Activated naive CD4-positive, alpha-beta T cell treated with anti-CD3 and anti-CD28 coated beads for 36 hours (primary cell): ENCODE measurements at regions not wholly inside any gene's neighbourhood (a gene's known extent, or its start where the extent isn't known, plus 50 kb on each side); places are given as distances from the start of the nearest gene placed in this dataset.
A peak's percentile ranks its signal among the peaks of the same experiment; 100 is the strongest.
"Not testable (repeated sequence)": the region's sequence is repeated elsewhere in the genome, so short reads cannot be mapped to it uniquely, and the experiment has no call there.

Experiments
- CTCF ChIA-PET: fragments of 350-600 bp; sonication (Branson Sonifier 250); formaldehyde crosslinking; loops from one replicate; lab custom pipeline; 2021; ENCODE audit warnings: antibody characterized with exemption; lab: Charles Lee
- DNase-seq: peaks from one replicate; pipeline ENCODE4 v3.0.0-alpha.2; 2020
- H3K27ac Mint-ChIP-seq: one replicate; pipeline ENCODE4 v1.8.0; 2021; ENCODE audit warnings: mild to moderate bottlenecking, mixed read lengths
- H3K27me3 Mint-ChIP-seq: one replicate; pipeline ENCODE4 v1.8.0; 2021; ENCODE audit warnings: low read depth, mixed read lengths
- H3K36me3 Mint-ChIP-seq: one replicate; pipeline ENCODE4 v1.8.0; 2021; ENCODE audit warnings: low read depth, mixed read lengths
- H3K4me1 Mint-ChIP-seq: one replicate; pipeline ENCODE4 v1.8.0; 2021; ENCODE audit warnings: low read depth, mixed read lengths
- H3K4me3 Mint-ChIP-seq: one replicate; pipeline ENCODE4 v1.8.0; 2021; ENCODE audit warnings: mild to moderate bottlenecking, moderate library complexity, mixed read lengths
- H3K9me3 Mint-ChIP-seq: one replicate; pipeline ENCODE4 v1.8.0; 2021; ENCODE audit warnings: mixed read lengths
- intact Hi-C: fragments of 100-400 bp; cut with micrococcal nuclease; formaldehyde crosslinking; loops from one replicate; pipeline ENCODE4 v1.15.1; 2023

DNA sequence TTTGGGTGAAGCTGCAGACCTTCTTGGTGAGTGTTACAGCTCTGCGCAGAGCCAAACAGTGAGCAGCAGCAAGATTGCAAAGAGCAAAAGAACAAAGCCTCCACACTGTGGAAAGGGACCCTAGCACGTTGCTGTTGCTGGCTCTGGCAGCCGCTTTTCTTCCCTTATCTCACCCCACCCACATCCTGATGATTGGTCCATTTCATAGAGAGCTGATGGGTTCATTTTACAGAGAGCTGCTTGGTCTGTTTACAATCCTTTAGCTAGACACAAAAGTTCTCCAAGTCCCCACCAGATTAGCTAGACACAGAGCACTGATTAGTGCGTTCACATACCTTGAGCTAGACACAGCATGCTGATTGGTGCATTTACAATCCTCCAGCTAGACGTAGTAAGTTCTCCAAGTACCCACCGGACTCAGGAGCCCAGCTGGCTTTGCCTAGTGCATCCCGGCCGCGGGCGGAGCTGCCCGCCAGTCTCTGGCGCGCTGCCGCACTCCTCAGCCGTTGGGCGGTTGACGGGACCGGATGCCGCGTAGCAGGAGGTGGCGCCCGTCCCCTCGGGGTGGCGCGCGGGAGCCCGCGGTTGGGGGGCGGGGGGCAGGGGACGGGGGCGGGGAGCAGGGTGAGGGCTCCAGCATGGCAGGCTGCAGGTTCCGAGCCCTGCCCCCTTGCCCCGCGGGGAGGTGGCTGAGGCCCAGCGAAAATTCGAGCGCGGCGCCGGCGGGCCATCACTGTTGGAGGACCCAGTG, 201.4 kb upstream of the C1QTNF3 start:
- H3K9me3 Mint-ChIP-seq, H3K36me3 Mint-ChIP-seq, CTCF ChIA-PET, H3K27me3 Mint-ChIP-seq: not testable (repeated sequence)
- peak; percentile 85 for DNase-seq
- intact Hi-C loops = loop anchor here (10.0 kb wide), 1 partner anchor 240 kb away; the partner anchor contains the start of gene AMACR
- Mint-ChIP-seq H3K4me1 (peaks cover 13% of the 10 kb centered on the region), H3K27ac (peak overlapping the region; percentile 89), H3K4me3 (peak overlapping the region; percentile 81)

DNA sequence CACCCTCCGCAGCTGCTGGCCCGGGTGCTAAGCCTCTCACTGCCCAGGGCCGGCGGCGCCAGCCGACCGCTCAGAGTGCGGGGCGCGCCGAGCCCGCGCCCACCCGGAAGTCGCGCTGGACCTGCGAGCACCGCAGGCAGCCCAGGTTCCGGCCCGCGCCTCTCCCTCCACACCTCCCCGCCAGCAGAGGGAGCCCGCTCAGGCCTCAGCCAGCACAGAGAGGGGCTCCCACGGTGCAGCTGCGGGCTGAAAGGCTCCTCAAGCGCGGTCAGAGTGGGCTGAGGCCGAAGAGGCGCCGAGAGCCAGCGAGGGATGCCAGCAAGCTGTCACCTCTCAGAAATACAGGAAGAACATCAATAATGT, 202.0 kb upstream of the C1QTNF3 start:
- H3K27ac Mint-ChIP-seq, H3K4me3 Mint-ChIP-seq, DNase-seq, H3K36me3 Mint-ChIP-seq, H3K27me3 Mint-ChIP-seq, CTCF ChIA-PET, H3K9me3 Mint-ChIP-seq: not testable (repeated sequence)
- H3K4me1 Mint-ChIP-seq = peaks cover 12% of the 10 kb centered on the region
- intact Hi-C loops = loop anchor here (10.0 kb wide), 1 partner anchor 240 kb away; the partner anchor contains the start of gene AMACR

DNA sequence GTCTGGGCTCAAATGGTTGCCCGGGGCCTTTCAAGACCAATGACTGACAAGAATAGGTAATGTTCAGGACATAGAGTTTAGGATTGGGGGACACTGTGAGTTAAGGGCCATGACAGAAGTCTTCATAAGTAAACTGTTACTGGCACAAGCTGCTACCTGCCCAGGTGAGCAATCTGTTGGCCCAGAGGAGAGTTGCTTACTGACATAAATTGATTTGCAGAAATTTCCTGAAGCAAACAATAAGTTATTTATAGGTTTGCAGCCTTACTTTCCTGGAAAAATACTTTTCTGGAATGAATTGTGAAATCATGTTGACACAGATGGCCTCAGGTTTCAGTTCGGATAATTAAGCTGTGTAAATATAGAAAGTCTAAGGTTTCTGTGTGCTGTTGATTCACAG, 202.8 kb upstream of the C1QTNF3 start:
- intact Hi-C loops = loop anchor here (10.0 kb wide), 1 partner anchor 241 kb away; the partner anchor contains the start of gene AMACR

DNA sequence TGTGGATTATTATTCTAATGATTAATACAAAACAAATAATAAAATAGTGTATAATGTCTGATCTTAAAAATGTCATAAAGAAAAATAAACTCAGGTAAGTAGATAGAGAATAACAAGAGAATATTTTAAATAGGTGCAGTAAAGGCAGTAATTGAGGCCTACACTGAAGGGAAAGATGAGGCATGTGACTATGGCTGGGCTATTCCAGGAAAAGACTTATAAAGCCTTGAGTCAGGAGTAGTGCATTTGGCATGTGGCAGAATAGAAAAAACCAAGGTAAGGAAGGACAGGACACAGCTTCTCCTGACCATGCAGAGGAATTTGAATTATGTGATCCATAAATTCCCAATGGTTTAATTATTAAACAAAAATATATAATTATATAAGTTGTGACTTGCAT, 215.6 kb upstream of the C1QTNF3 start:
- intact Hi-C loops, H3K27ac Mint-ChIP-seq, H3K9me3 Mint-ChIP-seq: not testable (repeated sequence)

More for the DNA sequence above, 202.8 kb upstream of the C1QTNF3 start:
- CTCF ChIA-PET = interaction anchor here (0.6 kb wide), 1 partner anchor 170 kb away, joined by 3 read pairs; no protein-coding TSS in a partner anchor
- H3K9me3 Mint-ChIP-seq, H3K27me3 Mint-ChIP-seq, DNase-seq, H3K36me3 Mint-ChIP-seq: not testable (repeated sequence)
- Mint-ChIP-seq H3K27ac (peak overlapping the region; percentile 82), H3K4me3 (peak overlapping the region; percentile 69), H3K4me1 (peaks cover 10% of the 10 kb centered on the region)

DNA sequence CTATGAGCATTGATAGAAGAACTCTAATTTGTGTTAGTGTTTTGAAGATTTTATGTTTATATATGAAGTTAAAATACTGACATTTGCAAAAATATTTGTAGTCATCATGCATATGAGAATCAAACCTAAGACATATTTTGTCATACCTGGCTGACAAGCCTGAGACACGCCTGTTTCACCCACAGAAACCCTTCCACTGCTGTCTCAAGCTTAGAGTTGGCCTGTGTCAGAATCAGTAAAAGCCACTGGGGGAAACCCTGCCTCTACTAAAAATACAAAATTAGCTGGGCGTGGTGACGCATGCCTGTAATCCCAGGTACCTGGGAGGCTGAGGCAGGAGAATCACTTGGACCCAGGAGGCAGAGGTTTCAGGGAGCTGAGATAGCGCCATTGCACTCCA, 218.0 kb upstream of the C1QTNF3 start:
- intact Hi-C loops, H3K36me3 Mint-ChIP-seq, H3K9me3 Mint-ChIP-seq, H3K27ac Mint-ChIP-seq, H3K4me3 Mint-ChIP-seq, H3K27me3 Mint-ChIP-seq, DNase-seq, CTCF ChIA-PET, H3K4me1 Mint-ChIP-seq: not testable (repeated sequence)

More for the DNA sequence above, 215.6 kb upstream of the C1QTNF3 start:
- H3K27me3 Mint-ChIP-seq, H3K4me3 Mint-ChIP-seq, H3K4me1 Mint-ChIP-seq, H3K36me3 Mint-ChIP-seq, DNase-seq, CTCF ChIA-PET: not testable (repeated sequence)

DNA sequence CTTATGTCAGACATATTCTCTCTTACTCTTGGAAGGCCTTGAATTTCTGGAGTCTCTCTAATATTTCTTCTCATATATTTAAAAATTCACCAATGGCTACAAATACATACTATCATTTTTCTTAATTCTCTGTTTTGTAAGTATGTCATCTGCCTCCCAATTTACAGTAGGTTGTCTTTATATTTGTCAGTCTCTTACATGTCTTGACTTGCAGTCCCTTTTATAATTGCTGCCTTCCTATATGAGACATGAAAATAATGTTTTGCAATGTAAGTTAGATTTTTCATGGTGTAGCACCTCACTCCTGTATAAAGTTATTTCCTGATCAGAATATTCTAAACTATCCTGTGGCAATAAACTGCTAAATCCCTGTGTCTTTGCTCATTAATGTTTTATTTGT, 223.1 kb upstream of the C1QTNF3 start:
- H3K9me3 Mint-ChIP-seq, CTCF ChIA-PET, H3K4me3 Mint-ChIP-seq, H3K36me3 Mint-ChIP-seq, intact Hi-C loops, H3K4me1 Mint-ChIP-seq, H3K27me3 Mint-ChIP-seq, H3K27ac Mint-ChIP-seq, DNase-seq: not testable (repeated sequence)

DNA sequence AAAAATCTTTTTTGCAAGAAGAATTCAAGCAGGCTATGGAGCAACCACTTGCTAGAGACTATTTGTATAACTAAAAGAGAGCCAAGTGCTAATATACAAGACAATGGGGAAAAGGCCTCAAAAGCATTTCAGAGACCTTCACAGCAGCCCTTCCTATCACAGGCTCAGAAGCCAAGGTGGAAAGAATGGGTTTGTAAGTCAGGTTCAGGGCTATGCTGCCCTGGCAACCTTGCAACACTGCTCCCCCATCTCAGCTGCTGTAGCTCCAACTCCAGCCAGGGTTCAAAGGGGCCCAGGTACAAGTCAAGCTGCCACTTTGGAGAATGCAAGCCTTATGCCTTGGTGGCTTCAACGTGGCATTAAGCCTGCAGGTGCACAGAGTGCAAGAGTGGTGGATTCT, 253.7 kb upstream of the C1QTNF3 start:
- CTCF ChIA-PET, H3K36me3 Mint-ChIP-seq, H3K27me3 Mint-ChIP-seq, intact Hi-C loops, DNase-seq, H3K27ac Mint-ChIP-seq, H3K4me1 Mint-ChIP-seq, H3K4me3 Mint-ChIP-seq, H3K9me3 Mint-ChIP-seq: not testable (repeated sequence)

DNA sequence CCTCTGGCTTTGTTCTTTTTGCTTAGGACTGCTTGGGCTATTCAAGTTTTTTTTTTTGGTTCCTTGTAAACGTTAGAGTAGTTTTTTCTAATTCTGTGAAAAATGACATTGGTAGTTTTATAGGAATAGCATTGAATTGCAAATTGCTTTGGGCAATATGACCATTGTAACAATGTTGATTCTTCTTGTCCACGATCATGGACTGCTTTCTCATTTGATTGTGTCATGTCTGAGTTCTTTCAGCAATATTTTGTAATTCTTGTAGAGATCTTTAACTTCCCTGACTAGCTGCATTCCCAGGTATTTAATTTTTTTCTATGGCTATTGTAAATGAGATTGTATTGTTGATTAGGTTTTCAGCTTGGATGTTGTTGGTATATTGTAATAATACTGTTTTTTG, 286.2 kb upstream of the C1QTNF3 start:
- H3K27me3 Mint-ChIP-seq, CTCF ChIA-PET, intact Hi-C loops, H3K4me3 Mint-ChIP-seq, H3K4me1 Mint-ChIP-seq, DNase-seq, H3K27ac Mint-ChIP-seq, H3K36me3 Mint-ChIP-seq, H3K9me3 Mint-ChIP-seq: not testable (repeated sequence)

DNA sequence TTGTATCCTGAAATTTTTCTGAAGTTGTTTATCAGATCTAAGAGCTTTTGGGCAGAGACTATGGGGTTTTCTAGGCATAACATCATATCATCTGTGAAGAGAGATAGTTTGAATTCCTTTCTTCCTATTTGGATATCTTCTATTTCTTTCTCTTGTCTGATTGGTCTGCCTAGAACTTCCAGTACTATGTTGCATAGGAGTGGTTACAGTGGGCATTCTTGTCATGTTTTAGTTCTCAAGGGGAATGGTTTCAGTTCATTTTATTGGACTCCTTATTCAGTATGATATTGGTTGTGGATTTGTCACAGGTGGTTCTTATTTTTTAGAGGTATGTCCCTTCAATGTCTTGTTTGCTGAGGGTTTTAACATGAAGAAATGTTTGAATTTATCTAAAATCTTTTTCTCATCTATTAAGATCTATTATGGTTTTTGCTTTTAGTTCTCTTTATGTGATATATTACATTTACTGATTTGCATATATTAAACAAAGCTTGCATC, 286.6 kb upstream of the C1QTNF3 start:
- H3K27ac Mint-ChIP-seq, H3K4me1 Mint-ChIP-seq, CTCF ChIA-PET, DNase-seq, intact Hi-C loops, H3K36me3 Mint-ChIP-seq, H3K9me3 Mint-ChIP-seq, H3K27me3 Mint-ChIP-seq, H3K4me3 Mint-ChIP-seq: not testable (repeated sequence)

DNA sequence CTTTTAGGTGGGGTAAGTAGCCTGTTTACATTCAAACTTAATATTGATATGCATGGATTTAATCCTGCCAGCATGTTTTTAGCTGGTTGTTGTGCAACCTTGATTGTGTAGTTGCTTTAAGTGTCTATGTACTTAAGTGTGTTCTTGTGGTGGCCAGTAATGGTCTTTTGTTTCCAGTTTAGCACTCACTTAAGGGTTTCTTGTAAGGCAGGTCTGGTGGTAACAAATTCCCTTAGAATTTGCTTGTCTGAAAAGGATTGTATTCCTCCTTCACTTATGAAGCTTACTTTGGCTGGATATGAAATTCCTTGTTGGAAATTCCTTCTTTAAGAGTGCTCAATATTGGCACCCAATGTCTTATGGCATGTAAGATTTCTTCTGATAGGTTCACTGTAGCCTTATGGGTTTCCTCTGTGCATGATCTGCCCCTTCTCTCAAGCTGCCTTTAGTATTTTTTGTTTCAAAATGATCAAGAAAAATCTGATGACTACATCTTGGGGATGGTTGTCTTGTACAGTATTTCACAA, 289.0 kb upstream of the C1QTNF3 start:
- DNase-seq, H3K27me3 Mint-ChIP-seq, H3K27ac Mint-ChIP-seq, intact Hi-C loops, H3K36me3 Mint-ChIP-seq, CTCF ChIA-PET, H3K4me3 Mint-ChIP-seq, H3K4me1 Mint-ChIP-seq, H3K9me3 Mint-ChIP-seq: not testable (repeated sequence)

DNA sequence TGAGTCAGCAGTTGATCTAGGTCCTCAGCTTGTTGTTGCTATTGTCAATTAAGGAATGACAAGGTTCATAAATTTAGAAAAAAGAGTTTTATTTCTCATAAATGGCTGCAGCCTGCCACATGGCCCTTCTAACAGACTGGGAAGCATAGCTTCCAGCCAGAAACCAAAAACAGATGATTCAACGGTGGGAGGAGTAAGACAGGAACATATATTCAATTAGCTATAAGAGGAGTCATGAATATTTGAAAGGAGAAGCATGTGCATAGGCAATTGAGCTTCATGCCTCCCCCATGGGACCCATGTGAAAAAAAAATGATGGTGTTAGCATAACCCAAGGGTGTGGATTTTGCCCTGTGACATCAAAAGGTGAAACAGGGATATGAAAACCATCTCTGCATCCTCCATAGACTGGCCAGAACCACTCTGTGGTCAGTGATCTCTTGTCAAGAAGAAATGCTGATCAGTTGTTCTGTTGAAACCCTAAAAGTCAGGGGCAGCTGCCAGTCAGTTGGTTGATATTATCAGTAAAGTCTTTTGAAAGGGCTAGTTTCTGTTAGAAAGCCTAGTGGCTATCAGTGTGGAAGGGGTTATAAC, 296.5 kb upstream of the C1QTNF3 start:
- CTCF ChIA-PET, DNase-seq, H3K4me1 Mint-ChIP-seq, H3K9me3 Mint-ChIP-seq, H3K4me3 Mint-ChIP-seq, intact Hi-C loops, H3K27ac Mint-ChIP-seq, H3K36me3 Mint-ChIP-seq, H3K27me3 Mint-ChIP-seq: not testable (repeated sequence)

DNA sequence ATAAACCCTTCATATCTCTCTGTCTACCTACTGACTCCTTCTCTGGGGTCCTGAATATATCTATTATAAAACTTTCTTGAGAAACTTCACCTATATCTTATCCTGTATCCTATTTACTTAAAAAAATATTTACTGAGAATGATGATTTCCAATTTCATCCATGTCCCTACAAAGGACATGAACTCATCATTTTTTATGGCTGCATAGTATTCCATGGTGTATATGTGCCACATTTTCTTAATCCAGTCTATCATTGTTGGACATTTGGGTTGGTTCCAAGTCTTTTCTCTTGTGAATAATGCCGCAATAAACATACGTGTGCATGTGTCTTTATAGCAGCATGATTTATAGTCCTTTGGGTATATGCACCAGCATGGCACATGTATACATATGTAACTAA, 301.7 kb upstream of the RAI14 start:
- H3K4me3 Mint-ChIP-seq, H3K4me1 Mint-ChIP-seq, CTCF ChIA-PET, intact Hi-C loops, H3K9me3 Mint-ChIP-seq, H3K27ac Mint-ChIP-seq, DNase-seq, H3K36me3 Mint-ChIP-seq, H3K27me3 Mint-ChIP-seq: not testable (repeated sequence)

DNA sequence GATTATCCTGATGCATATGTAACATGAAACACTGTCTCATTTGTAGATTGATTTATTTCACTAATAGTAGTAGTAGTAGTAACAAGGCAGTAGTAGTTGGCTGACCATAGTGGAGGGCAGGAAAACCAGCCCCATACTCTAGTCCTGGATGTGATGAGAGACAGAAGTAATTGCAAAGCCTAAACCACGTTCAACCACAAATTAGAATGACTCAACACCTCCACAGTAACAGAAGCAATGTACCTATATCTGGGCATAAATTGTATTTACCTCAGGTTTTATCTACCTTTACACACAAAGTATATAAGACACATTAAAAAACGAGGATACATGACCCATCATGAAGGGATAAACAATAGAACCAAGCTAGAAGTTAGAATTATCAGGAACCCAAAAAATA, 284.7 kb upstream of the RAI14 start:
- H3K27me3 Mint-ChIP-seq, H3K4me1 Mint-ChIP-seq, H3K9me3 Mint-ChIP-seq, intact Hi-C loops, H3K36me3 Mint-ChIP-seq, DNase-seq, H3K4me3 Mint-ChIP-seq, CTCF ChIA-PET, H3K27ac Mint-ChIP-seq: not testable (repeated sequence)
